GM12878 (cell line): ENCODE measurements at regions not wholly inside any gene's neighbourhood (a gene's known extent, or its start where the extent isn't known, plus 50 kb on each side); places are given as distances from the start of the nearest gene placed in this dataset.

ENCODE experiments used
- ATAC-seq: fragments of 200-7000 bp; cut with Tn5 transposase; 3 replicates; pipeline ENCODE4 v1.9.1; 2020; ENCODE audit warnings: mild to moderate bottlenecking, moderate library complexity
- BruUV-seq: library from RNA; stranded (reverse); fragments of 400-500 nt; replicated peaks from 2 replicates; lab custom pipeline; 2021; lab: Mats Ljungman, UMichigan
- CTCF ChIA-PET: fragments of 300-600 bp; sonication (Branson Sonifier 250); formaldehyde crosslinking; extraction: SDS; loops from one replicate; lab custom pipeline; 2021; ENCODE audit warnings: inconsistent platforms; lab: Yijun Ruan, JAX
- POLR2A ChIA-PET: fragments of 350-600 bp; formaldehyde crosslinking; extraction: SDS; loops from one replicate; lab custom pipeline; 2021; ENCODE audit warnings: inconsistent platforms; lab: Charles Lee
- RAD21 ChIA-PET: fragments of 300-600 bp; sonication (Branson Sonifier 250); formaldehyde crosslinking; loops from one replicate; lab custom pipeline; 2023; ENCODE audit warnings: antibody characterized with exemption; ENCODE audit not compliant: unreplicated experiment; lab: Charles Lee
- SMC1A ChIA-PET: fragments of 300-600 bp; sonication (Branson Sonifier 250); formaldehyde crosslinking; loops from one replicate; lab custom pipeline; 2023; ENCODE audit not compliant: unreplicated experiment, uncharacterized antibody; lab: Charles Lee
- DNase-seq: peaks from one replicate; pipeline ENCODE4 v3.0.0-alpha.2; 2011; ENCODE audit warnings: low read depth, low spot score
- FAIRE-seq: peaks from 3 replicates; lab custom pipeline; 2011; peaks lifted over from hg19 to GRCh38; lab: Jason Lieb, UNC
- H2AFZ ChIP-seq: 2 replicates; pipeline ENCODE4 v1.6.0; 2011; ENCODE audit warnings: low read depth, low read length, control low read depth; ENCODE audit not compliant: control insufficient read depth
- H3K27ac ChIP-seq: 2 replicates; pipeline ENCODE4 v1.5.1; 2011; ENCODE audit warnings: control low read depth; ENCODE audit not compliant: control insufficient read depth, insufficient read depth
- H3K27me3 ChIP-seq, 2 experiments: replicated peaks in 1 of 2; 2 replicates each; pipeline versions ENCODE4 v1.6.0 to v1.6.1; 2011; ENCODE audit warnings: low read length in 1 of 2; ENCODE audit not compliant: control insufficient read depth in 2 of 2, insufficient read depth in 2 of 2
- H3K36me3 ChIP-seq, 2 experiments: 2 replicates each; pipeline ENCODE4 v1.5.1; 2011; ENCODE audit warnings: low read length in 1 of 2; ENCODE audit not compliant: control insufficient read depth in 2 of 2, insufficient read depth in 2 of 2
- H3K4me1 ChIP-seq: 2 replicates; pipeline ENCODE4 v1.6.1; 2011; ENCODE audit warnings: mild to moderate bottlenecking, low read length, moderate library complexity, mixed read lengths; ENCODE audit not compliant: control insufficient read depth, insufficient read depth
- H3K4me2 ChIP-seq: 2 replicates; pipeline ENCODE4 v1.6.0; 2011; ENCODE audit warnings: control low read depth; ENCODE audit not compliant: control insufficient read depth, insufficient read depth
- H3K4me3 ChIP-seq: fragments of 200-600 bp; sonication (generic); 2 replicates; pipeline ENCODE4 v1.5.1; 2016
- H3K79me2 ChIP-seq: 2 replicates; pipeline ENCODE4 v1.6.0; 2011; ENCODE audit warnings: low read length; ENCODE audit not compliant: control insufficient read depth, insufficient read depth
- H3K9ac ChIP-seq: 2 replicates; pipeline ENCODE4 v1.8.0; 2011; ENCODE audit warnings: low read length, control low read depth, mixed read lengths; ENCODE audit not compliant: control insufficient read depth, insufficient read depth
- H3K9me3 ChIP-seq: replicated peaks from 3 replicates; pipeline ENCODE4 v1.5.1; 2011; ENCODE audit warnings: mild to moderate bottlenecking, low read length; ENCODE audit not compliant: control insufficient read depth, insufficient read depth
- H4K20me1 ChIP-seq: 2 replicates; pipeline ENCODE4 v1.6.0; 2011; ENCODE audit not compliant: control insufficient read depth, insufficient read depth
- CHD4 ChIP-seq: fragments of 200-600 bp; sonication (generic); IDR thresholded peaks from 2 replicates; pipeline ENCODE4 v1.6.1; 2016; ENCODE audit warnings: mild to moderate bottlenecking
- CTCF ChIP-seq, 3 experiments: IDR thresholded peaks in 2 of 3; conservative IDR thresholded peaks in 1 of 3; 2 replicates each; pipeline ENCODE4 v1.5.1; 2011; ENCODE audit warnings: low read depth in 3 of 3, low read length in 3 of 3, mild to moderate bottlenecking in 3 of 3, control low read depth in 2 of 3, moderate library complexity in 2 of 3, inconsistent platforms in 1 of 3, mixed read lengths in 1 of 3; ENCODE audit not compliant: control insufficient read depth in 2 of 3, insufficient read depth in 1 of 3; ENCODE audit errors: extremely low read depth in 1 of 3
- EED ChIP-seq: sonication (generic); IDR thresholded peaks from 2 replicates; pipeline ENCODE4 v1.6.1; 2016; ENCODE audit warnings: antibody characterized with exemption, low read depth
- ETV6 ChIP-seq, 2 experiments: fragments of 450-650 bp in 1 of 2; IDR thresholded peaks in 1 of 2; conservative IDR thresholded peaks in 1 of 2; 2 replicates each; pipeline ENCODE4 v1.6.1; 2014; ENCODE audit warnings: antibody characterized with exemption in 1 of 2, borderline replicate concordance in 1 of 2, low read depth in 1 of 2, mild to moderate bottlenecking in 1 of 2, moderate library complexity in 1 of 2
- IRF3 ChIP-seq: fragments of 450-650 bp; IDR thresholded peaks from 2 replicates; pipeline ENCODE4 v1.6.1; 2014; ENCODE audit warnings: mild to moderate bottlenecking
- MAX ChIP-seq: IDR thresholded peaks from 2 replicates; pipeline ENCODE4 v1.6.1; 2012; ENCODE audit warnings: low read depth, low read length, improper control_type of control experiment
- MYB ChIP-seq: fragments of 150-350 bp; IDR thresholded peaks from 2 replicates; pipeline ENCODE4 v1.6.1; 2014; ENCODE audit warnings: mild to moderate bottlenecking, low read depth, low read length, borderline replicate concordance
- NR2C1 ChIP-seq: fragments of 450-650 bp; IDR thresholded peaks from 2 replicates; pipeline ENCODE4 v1.6.1; 2017; ENCODE audit warnings: antibody characterized with exemption, mild to moderate bottlenecking, moderate library complexity
- POLR2AphosphoS2 ChIP-seq: IDR thresholded peaks from 2 replicates; pipeline ENCODE4 v1.6.1; 2011; ENCODE audit warnings: low read depth, mild to moderate bottlenecking, low read length, improper control_type of control experiment, moderate library complexity
- PRDM15 ChIP-seq: fragments of 450-650 bp; formaldehyde crosslinking; IDR thresholded peaks from 2 replicates; pipeline ENCODE4 v1.4.0; 2020; ENCODE audit warnings: mild to moderate bottlenecking, moderate library complexity
- RBBP5 ChIP-seq: fragments of 200-600 bp; sonication (generic); conservative IDR thresholded peaks from 2 replicates; pipeline ENCODE4 v1.6.1; 2016
- SIX5 ChIP-seq: IDR thresholded peaks from 2 replicates; pipeline ENCODE4 v1.6.1; 2011; ENCODE audit warnings: mild to moderate bottlenecking, low read depth, low read length, moderate library complexity; ENCODE audit not compliant: severe bottlenecking
- SMC3 ChIP-seq: IDR thresholded peaks from 2 replicates; pipeline ENCODE4 v1.6.1; 2011; ENCODE audit warnings: low read length, improper control_type of control experiment, borderline replicate concordance
- USF1 ChIP-seq: IDR thresholded peaks from 2 replicates; pipeline ENCODE4 v1.6.1; 2011; ENCODE audit warnings: borderline replicate concordance, low read depth, mild to moderate bottlenecking, moderate library complexity, mixed read lengths, low read length; ENCODE audit not compliant: insufficient read depth; ENCODE audit errors: extremely low read length
- WGBS: methylation state at CpG from one replicate; pipeline ENCODE4 v1.1.6; 2016; ENCODE audit warnings: low lambda C conversion rate; ENCODE audit not compliant: insufficient replicate concordance, insufficient coverage; ENCODE audit errors: missing lambda C conversion rate; 5-methylcytosine and 5-hydroxymethylcytosine counted together
- in situ Hi-C: fragments of 300-500 bp; cut with MboI; formaldehyde crosslinking; loops from 9 replicates; pipeline ENCODE4 v1.14.3; 2018; ENCODE audit warnings: mixed read lengths
- intact Hi-C: fragments of 100-400 bp; cut with micrococcal nuclease; formaldehyde crosslinking; loops from one replicate; pipeline ENCODE4 v1.14.2; 2022; ENCODE audit not compliant: unreplicated experiment

- POLR2A ChIA-PET, result no interaction called here
- BruUV-seq, result no TSS peak
- no peak overlapping the region for H2AFZ ChIP-seq
- H3K9me3 ChIP-seq, result no peaks in the 10 kb centered on the region
- H3K79me2 ChIP-seq, result no peaks in the 10 kb centered on the region
- in situ Hi-C loops (no loop called here), intact Hi-C loops (no loop called here)
- H3K27me3 ChIP-seq, result no peaks in the 10 kb centered on the region
- H3K4me2 ChIP-seq, result no peak overlapping the region
- no peak overlapping the region for H3K27ac ChIP-seq
- no peak for ATAC-seq
- no peak overlapping the region for H3K4me3 ChIP-seq
- RAD21 ChIA-PET, result no interaction called here
- no peaks in the 10 kb centered on the region for H3K36me3 ChIP-seq
- no peak overlapping the region for H3K9ac ChIP-seq
- TF ChIP-seq POLR2AphosphoS2, result no peak
- no peak for TF ChIP-seq EED
- no peak for TF ChIP-seq MYB
- no peak for TF ChIP-seq PRDM15
- TF ChIP-seq RBBP5, result no peak
- TF ChIP-seq SMC3, result no peak
- no peak for TF ChIP-seq NR2C1
- TF ChIP-seq MAX, result no peak
- TF ChIP-seq CHD4, result no peak
- TF ChIP-seq CTCF (IDR thresholded peaks at IDR 0.05 in 2 of 3, conservative IDR thresholded peaks at IDR 0.05 in 1 of 3; ENCODE audit: control insufficient read depth in 2 of 3, extremely low read depth in 1 of 3, insufficient read depth in 1 of 3, low read depth in 3 of 3, low read length in 3 of 3), result no peak
- TF ChIP-seq USF1, result no peak
- no peak for TF ChIP-seq IRF3
- TF ChIP-seq SIX5, result no peak
- no peak for TF ChIP-seq ETV6 (conservative IDR thresholded peaks at IDR 0.05 in 1 of 2, IDR thresholded peaks at IDR 0.05 in 1 of 2; ENCODE audit: borderline replicate concordance in 1 of 2, low read depth in 1 of 2)
- CTCF ChIA-PET, result interaction anchor here (0.8 kb wide), 1 partner anchor 32 kb away, joined by 3 read pairs; no protein-coding TSS in a partner anchor
- DNase-seq, result no peak
- no peak for FAIRE-seq
- no peaks in the 10 kb centered on the region for H4K20me1 ChIP-seq
- WGBS, result 31% methylated on average over 2 of the region's 2 CpGs
- H3K4me1 ChIP-seq, result no peaks in the 10 kb centered on the region
- SMC1A ChIA-PET, result interaction anchor here (0.7 kb wide), 1 partner anchor 14 kb away, joined by 3 read pairs; no protein-coding TSS in a partner anchor
These were observed 83.9 kb downstream of the OLFM4 start for GRCh38 chr13:53112522-53112921.
